SK-N-SH treated with all-trans-retinoic acid at 6 μM for 48 hours (cell line): ENCODE measurements at regions not wholly inside any gene's neighbourhood (a gene's known extent, or its start where the extent isn't known, plus 50 kb on each side); places are given as distances from the start of the nearest gene placed in this dataset.

Experiments
- ATAC-seq: fragments of 200-7000 bp; cut with Tn5 transposase; 3 replicates; pipeline ENCODE4 v1.9.1; 2020; ENCODE audit warnings: mild to moderate bottlenecking, moderate library complexity
- ARNTL ChIP-seq: fragments of 450-650 bp; formaldehyde crosslinking; IDR thresholded peaks from 2 replicates; pipeline ENCODE4 v1.5.0; 2020; ENCODE audit warnings: low read depth, mild to moderate bottlenecking, moderate library complexity, borderline replicate concordance
- BACH2 ChIP-seq: fragments of 250-450 bp; sonication (Bioruptor Pico); IDR thresholded peaks from 2 replicates; pipeline ENCODE4 v1.9.0; 2021; ENCODE audit warnings: mild to moderate bottlenecking, borderline replicate concordance
- CREB5 ChIP-seq: fragments of 250-450 bp; sonication (Bioruptor Pico); IDR thresholded peaks from 2 replicates; pipeline ENCODE4 v1.5.1; 2020; ENCODE audit warnings: low read depth, mild to moderate bottlenecking, moderate library complexity
- CSDC2 ChIP-seq: fragments of 250-450 bp; sonication (Bioruptor Pico); IDR thresholded peaks from 2 replicates; pipeline ENCODE4 v1.5.0; 2020; ENCODE audit warnings: mild to moderate bottlenecking, moderate library complexity
- ESRRG ChIP-seq: fragments of 250-450 bp; sonication (Bioruptor Pico); IDR thresholded peaks from 2 replicates; pipeline ENCODE4 v1.6.1; 2021; ENCODE audit warnings: mild to moderate bottlenecking
- GLIS3 ChIP-seq: fragments of 250-450 bp; sonication (Bioruptor Pico); IDR thresholded peaks from 2 replicates; pipeline ENCODE4 v1.5.0; 2020; ENCODE audit warnings: mild to moderate bottlenecking, moderate library complexity
- PATZ1 ChIP-seq: fragments of 250-450 bp; sonication (Bioruptor Pico); IDR thresholded peaks from 2 replicates; pipeline ENCODE4 v1.8.0; 2020; ENCODE audit warnings: mild to moderate bottlenecking, moderate library complexity, borderline replicate concordance
- POU6F1 ChIP-seq: fragments of 250-450 bp; sonication (Bioruptor Pico); IDR thresholded peaks from 2 replicates; pipeline ENCODE4 v1.8.0; 2021; ENCODE audit warnings: low read depth, mild to moderate bottlenecking, moderate library complexity, borderline replicate concordance
- PPARA ChIP-seq: fragments of 250-450 bp; sonication (Bioruptor Pico); IDR thresholded peaks from 2 replicates; pipeline ENCODE4 v1.5.0; 2020; ENCODE audit warnings: mild to moderate bottlenecking, borderline replicate concordance
- RARB ChIP-seq: fragments of 250-450 bp; sonication (Bioruptor Pico); IDR thresholded peaks from 2 replicates; pipeline ENCODE4 v1.8.0; 2021; ENCODE audit warnings: mild to moderate bottlenecking, moderate library complexity
- SNAI2 ChIP-seq: fragments of 250-450 bp; sonication (Bioruptor Pico); IDR thresholded peaks from 2 replicates; pipeline ENCODE4 v1.5.0; 2020; ENCODE audit warnings: mild to moderate bottlenecking, moderate library complexity
- TCF4 ChIP-seq: fragments of 250-450 bp; sonication (Bioruptor Pico); IDR thresholded peaks from 2 replicates; pipeline ENCODE4 v1.8.0; 2021; ENCODE audit warnings: mild to moderate bottlenecking, moderate library complexity, borderline replicate concordance
- TOX ChIP-seq: fragments of 250-450 bp; sonication (Bioruptor Pico); IDR thresholded peaks from 2 replicates; pipeline ENCODE4 v1.8.0; 2021; ENCODE audit warnings: mild to moderate bottlenecking, moderate library complexity, borderline replicate concordance
- TSHZ2 ChIP-seq: fragments of 250-450 bp; sonication (Bioruptor Pico); IDR thresholded peaks from 2 replicates; pipeline ENCODE4 v1.5.0; 2020; ENCODE audit warnings: mild to moderate bottlenecking, moderate library complexity
- ZC3H10 ChIP-seq: fragments of 250-450 bp; sonication (Bioruptor Pico); IDR thresholded peaks from 2 replicates; pipeline ENCODE4 v1.5.1; 2021; ENCODE audit warnings: mild to moderate bottlenecking, moderate library complexity
- ZFP3 ChIP-seq: fragments of 250-450 bp; sonication (Bioruptor Pico); IDR thresholded peaks from 2 replicates; pipeline ENCODE4 v1.5.0; 2020; ENCODE audit warnings: mild to moderate bottlenecking, moderate library complexity
- ZFP30 ChIP-seq: fragments of 450-650 bp; formaldehyde crosslinking; IDR thresholded peaks from 2 replicates; pipeline ENCODE4 v1.5.0; 2022; ENCODE audit warnings: mild to moderate bottlenecking, moderate library complexity
- ZNF8 ChIP-seq: fragments of 450-650 bp; formaldehyde crosslinking; IDR thresholded peaks from 2 replicates; pipeline ENCODE4 v1.5.0; 2020; ENCODE audit warnings: mild to moderate bottlenecking, moderate library complexity
- TF ChIP-seq, protein P1 (sequence below): fragments of 250-450 bp; sonication (Bioruptor Pico); IDR thresholded peaks from 2 replicates; pipeline ENCODE4 v1.5.1; 2021; ENCODE audit warnings: mild to moderate bottlenecking, moderate library complexity

DNA sequence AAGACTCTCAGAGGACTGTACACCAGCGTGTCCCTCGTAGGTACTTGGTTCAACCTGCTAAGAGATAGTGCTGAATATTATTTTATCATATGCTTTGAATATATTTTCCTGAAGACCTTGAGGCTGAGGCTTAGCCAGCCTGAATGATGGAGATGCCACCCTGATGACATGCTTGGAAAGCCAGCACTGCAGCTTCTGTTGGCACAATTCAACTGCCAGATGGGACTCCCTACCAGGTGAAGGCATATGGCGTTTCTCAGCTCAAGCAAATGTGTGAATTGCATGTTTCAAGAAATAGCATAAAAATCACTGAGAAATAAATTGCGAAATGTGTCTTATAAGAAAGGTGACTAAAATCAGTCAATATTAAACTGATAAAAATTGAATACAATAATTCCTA, 228.1 kb upstream of the CST7 start:
- ATAC-seq, result no peak
- TF ChIP-seq SNAI2 (CRISPR knock-in tag) (no peak), TCF4 (no peak), ARNTL (CRISPR knock-in tag) (no peak), ZNF8 (CRISPR knock-in tag) (no peak), RARB (CRISPR knock-in tag) (no peak), CREB5 (CRISPR knock-in tag) (no peak)

DNA sequence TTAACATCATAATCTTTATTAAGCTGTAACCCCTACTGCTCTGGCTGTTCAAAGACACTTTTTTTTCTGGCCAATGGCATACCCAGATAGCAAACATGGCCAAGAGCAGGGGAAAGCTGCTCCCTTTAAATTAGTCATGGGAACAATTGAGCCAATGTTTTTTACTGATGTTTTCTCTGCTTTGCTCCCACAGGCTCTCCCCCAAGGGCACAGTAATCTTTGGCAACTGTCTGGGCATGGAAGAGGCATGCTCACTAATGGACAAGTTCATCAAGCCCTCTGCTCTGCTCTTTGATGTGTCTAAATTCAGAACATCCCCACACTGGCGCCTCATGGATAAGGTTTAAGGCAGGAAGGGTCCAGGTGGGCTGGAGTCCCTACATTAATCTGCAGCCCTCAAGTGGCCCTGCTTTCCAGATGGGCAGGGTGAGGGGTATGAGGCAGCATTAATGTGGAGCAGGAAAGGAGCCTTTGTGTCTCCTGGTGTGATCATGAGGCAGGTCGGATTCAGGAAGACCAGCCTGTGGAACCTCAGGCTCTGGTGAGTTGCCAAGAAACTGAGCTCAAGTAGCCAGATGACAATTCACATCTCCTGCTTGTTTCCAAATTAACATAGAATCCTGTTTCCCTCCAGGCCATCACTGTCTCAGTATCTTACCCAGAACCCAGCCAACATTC, 227.0 kb upstream of the CST7 start:
- TF ChIP-seq ZC3H10 (CRISPR knock-in tag), result no peak
- no peak for TF ChIP-seq SNAI2 (CRISPR knock-in tag)
- TF ChIP-seq ARNTL (CRISPR knock-in tag), result no peak
- TF ChIP-seq, protein P1, sequence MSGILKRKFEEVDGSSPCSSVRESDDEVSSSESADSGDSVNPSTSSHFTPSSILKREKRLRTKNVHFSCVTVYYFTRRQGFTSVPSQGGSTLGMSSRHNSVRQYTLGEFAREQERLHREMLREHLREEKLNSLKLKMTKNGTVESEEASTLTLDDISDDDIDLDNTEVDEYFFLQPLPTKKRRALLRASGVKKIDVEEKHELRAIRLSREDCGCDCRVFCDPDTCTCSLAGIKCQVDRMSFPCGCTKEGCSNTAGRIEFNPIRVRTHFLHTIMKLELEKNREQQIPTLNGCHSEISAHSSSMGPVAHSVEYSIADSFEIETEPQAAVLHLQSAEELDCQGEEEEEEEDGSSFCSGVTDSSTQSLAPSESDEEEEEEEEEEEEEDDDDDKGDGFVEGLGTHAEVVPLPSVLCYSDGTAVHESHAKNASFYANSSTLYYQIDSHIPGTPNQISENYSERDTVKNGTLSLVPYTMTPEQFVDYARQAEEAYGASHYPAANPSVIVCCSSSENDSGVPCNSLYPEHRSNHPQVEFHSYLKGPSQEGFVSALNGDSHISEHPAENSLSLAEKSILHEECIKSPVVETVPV (CRISPR knock-in tag), result no peak
- no peak for TF ChIP-seq ZFP3 (CRISPR knock-in tag)
- no peak for TF ChIP-seq RARB (CRISPR knock-in tag)
- no peak for TF ChIP-seq TSHZ2
- no peak for TF ChIP-seq TOX (CRISPR knock-in tag)
- TF ChIP-seq ZFP30 (CRISPR knock-in tag), result no peak
- no peak for TF ChIP-seq GLIS3 (CRISPR knock-in tag)
- TF ChIP-seq CREB5 (CRISPR knock-in tag), result no peak
- TF ChIP-seq TCF4, result no peak
- no peak for TF ChIP-seq PATZ1 (CRISPR knock-in tag)
- no peak for ATAC-seq

- no peak for ATAC-seq
- TF ChIP-seq TCF4, result no peak
- TF ChIP-seq POU6F1 (CRISPR knock-in tag), result no peak
- TF ChIP-seq, protein P1 (CRISPR knock-in tag), result no peak
- TF ChIP-seq PATZ1 (CRISPR knock-in tag), result no peak
- TF ChIP-seq ESRRG (CRISPR knock-in tag), result no peak
- no peak for TF ChIP-seq PPARA
- no peak for TF ChIP-seq ZC3H10 (CRISPR knock-in tag)
- TF ChIP-seq RARB (CRISPR knock-in tag), result no peak
- TF ChIP-seq ARNTL (CRISPR knock-in tag), result no peak
- no peak for TF ChIP-seq CSDC2 (CRISPR knock-in tag)
- TF ChIP-seq GLIS3 (CRISPR knock-in tag), result no peak
- TF ChIP-seq SNAI2 (CRISPR knock-in tag), result no peak
- TF ChIP-seq BACH2 (CRISPR knock-in tag), result no peak
These were observed 226.5 kb upstream of the CST7 start for GRCh38 chr20:24722586-24722985.
